Mesothelial cell of epicardium (in vitro differentiated cells): ENCODE measurements at regions not wholly inside any gene's neighbourhood (a gene's known extent, or its start where the extent isn't known, plus 50 kb on each side); places are given as distances from the start of the nearest gene placed in this dataset.
A peak's percentile ranks its signal among the peaks of the same experiment; 100 is the strongest.

ENCODE experiments used
- DNase-seq, 2 experiments: peaks; one replicate each; pipeline ENCODE4 v3.0.0; 2021; ENCODE audit warnings: low spot score in 2 of 2; ENCODE audit not compliant: unreplicated experiment in 2 of 2
- H3K27ac Mint-ChIP-seq: 2 replicates; pipeline ENCODE4 v1.8.0; 2021; ENCODE audit warnings: mixed read lengths
- H3K27me3 Mint-ChIP-seq: 2 replicates; pipeline ENCODE4 v1.8.0; 2021; ENCODE audit warnings: low read depth, mixed read lengths
- H3K36me3 Mint-ChIP-seq: 2 replicates; pipeline ENCODE4 v1.8.0; 2021; ENCODE audit warnings: mixed read lengths
- H3K4me1 Mint-ChIP-seq: 2 replicates; pipeline ENCODE4 v1.8.0; 2021; ENCODE audit warnings: mixed read lengths
- H3K4me3 Mint-ChIP-seq: 2 replicates; pipeline ENCODE4 v1.8.0; 2021; ENCODE audit warnings: mild to moderate bottlenecking, moderate library complexity, mixed read lengths
- H3K9me3 Mint-ChIP-seq: 2 replicates; pipeline ENCODE4 v1.8.0; 2021; ENCODE audit warnings: mixed read lengths
- CTCF ChIP-seq: fragments of 200-600 bp; sonication (generic); IDR thresholded peaks from one replicate; pipeline ENCODE4 v1.5.0; 2021; ENCODE audit warnings: antibody characterized with exemption; ENCODE audit not compliant: unreplicated experiment

GRCh38 chr4:182136201-182136600, 107.0 kb upstream of the TENM3 start:
- Mint-ChIP-seq H3K27me3 (peaks cover 21% of the 10 kb centered on the region), H3K4me1 (peaks cover 26% of the 10 kb centered on the region), H3K27ac (peak overlapping the region; percentile 11), H3K9me3 (peaks cover 4% of the 10 kb centered on the region), H3K36me3 (no peaks in the 10 kb centered on the region), H3K4me3 (no peak overlapping the region)
- DNase-seq, result no peak
- no peak for TF ChIP-seq CTCF

- H3K27ac Mint-ChIP-seq, result no peak overlapping the region
Measured at GRCh38 chr4:182137343-182137742, 105.9 kb upstream of the TENM3 start.

GRCh38 chr4:182139491-182139890, 103.7 kb upstream of the TENM3 start:
- Mint-ChIP-seq H3K9me3 (no peaks in the 10 kb centered on the region), H3K4me1 (peaks cover 48% of the 10 kb centered on the region), H3K27me3 (peaks cover 39% of the 10 kb centered on the region), H3K27ac (no peak overlapping the region), H3K36me3 (no peaks in the 10 kb centered on the region), H3K4me3 (no peak overlapping the region)
- no peak for DNase-seq
- TF ChIP-seq CTCF, result no peak

More at GRCh38 chr4:182137343-182137742, 105.9 kb upstream of the TENM3 start:
- no peak for DNase-seq
- Mint-ChIP-seq H3K4me1 (peaks cover 36% of the 10 kb centered on the region), H3K36me3 (no peaks in the 10 kb centered on the region), H3K27me3 (peaks cover 31% of the 10 kb centered on the region), H3K9me3 (no peaks in the 10 kb centered on the region), H3K4me3 (no peak overlapping the region)
- TF ChIP-seq CTCF, result no peak

GRCh38 chr4:182140547-182140946, 102.7 kb upstream of the TENM3 start:
- no peak overlapping the region for H3K4me3 Mint-ChIP-seq
- DNase-seq, result no peak
- TF ChIP-seq CTCF, result no peak
- no peaks in the 10 kb centered on the region for H3K9me3 Mint-ChIP-seq
- H3K27me3 Mint-ChIP-seq, result peaks cover 39% of the 10 kb centered on the region
- peaks cover 53% of the 10 kb centered on the region for H3K4me1 Mint-ChIP-seq
- no peak overlapping the region for H3K27ac Mint-ChIP-seq
- no peaks in the 10 kb centered on the region for H3K36me3 Mint-ChIP-seq

- Mint-ChIP-seq H3K27ac (no peak overlapping the region), H3K4me1 (peaks cover 56% of the 10 kb centered on the region), H3K36me3 (no peaks in the 10 kb centered on the region), H3K4me3 (peak overlapping the region; percentile 91), H3K9me3 (no peaks in the 10 kb centered on the region), H3K27me3 (peaks cover 39% of the 10 kb centered on the region)
- peak in 1 of 2 experiments; percentile 40 for DNase-seq
- no peak for TF ChIP-seq CTCF
Measured at GRCh38 chr4:182141061-182141460, 102.1 kb upstream of the TENM3 start.
